CD4-positive, alpha-beta T cell (primary cell): ENCODE measurements at regions not wholly inside any gene's neighbourhood (a gene's known extent, or its start where the extent isn't known, plus 50 kb on each side); places are given as distances from the start of the nearest gene placed in this dataset.

Experiments used
- ATAC-seq: fragments of 200-7000 bp; cut with Tn5 transposase; one replicate; pipeline ENCODE4 v1.10.0; 2022; ENCODE audit warnings: mild to moderate bottlenecking; ENCODE audit not compliant: poor library complexity
- CTCF ChIA-PET: fragments of 350-600 bp; sonication (Branson Sonifier 250); formaldehyde crosslinking; loops from one replicate; lab custom pipeline; 2021; ENCODE audit warnings: antibody characterized with exemption, inconsistent platforms; lab: Charles Lee
- POLR2A ChIA-PET: fragments of 350-600 bp; sonication (Branson Sonifier 250); formaldehyde crosslinking; loops from one replicate; lab custom pipeline; 2021; ENCODE audit warnings: antibody characterized with exemption, inconsistent platforms; lab: Charles Lee
- DNase-seq, 14 experiments: peaks; one replicate each; pipeline ENCODE4 v3.0.0-alpha.2; 2013 to 2020; ENCODE audit warnings: mixed read lengths in 2 of 14
- H3K27ac ChIP-seq, 2 donors: one replicate each; pipeline versions ENCODE4 v1.5.1 to v1.7.0; 2013; ENCODE audit warnings: low read length in 2 of 2, low read depth in 1 of 2, mild to moderate bottlenecking in 1 of 2
- H3K27me3 ChIP-seq, 2 experiments: 1 replicate in 1 of 2; 2 replicates in 1 of 2; pipeline versions ENCODE4 v1.6.1 to v1.7.0; 2013; ENCODE audit warnings: low read length in 2 of 2, control low read depth in 1 of 2, mild to moderate bottlenecking in 1 of 2, moderate library complexity in 1 of 2; ENCODE audit not compliant: insufficient read depth in 2 of 2, control insufficient read depth in 1 of 2
- H3K36me3 ChIP-seq: one replicate; pipeline ENCODE4 v1.6.1; 2013; ENCODE audit warnings: low read length, control low read depth; ENCODE audit not compliant: insufficient read depth
- H3K4me1 ChIP-seq: one replicate; pipeline ENCODE4 v1.6.1; 2013; ENCODE audit warnings: low read length, control low read depth; ENCODE audit not compliant: insufficient read depth
- H3K4me3 ChIP-seq: one replicate; pipeline ENCODE4 v1.5.1; 2013; ENCODE audit warnings: mild to moderate bottlenecking, low read length, moderate library complexity
- H3K9me3 ChIP-seq, 2 experiments: 1 replicate in 1 of 2; 2 replicates in 1 of 2; pipeline versions ENCODE4 v1.6.1 to v1.7.0; 2013; ENCODE audit warnings: low read length in 2 of 2, mild to moderate bottlenecking in 2 of 2, control low read depth in 1 of 2, moderate library complexity in 1 of 2; ENCODE audit not compliant: control insufficient read depth in 1 of 2, insufficient read depth in 1 of 2
- H3K27ac Mint-ChIP-seq: one replicate; pipeline ENCODE4 v1.8.0; 2020; ENCODE audit warnings: mixed read lengths
- H3K27me3 Mint-ChIP-seq: one replicate; pipeline ENCODE4 v1.8.0; 2021; ENCODE audit warnings: mixed read lengths
- H3K36me3 Mint-ChIP-seq: one replicate; pipeline ENCODE4 v1.8.0; 2021; ENCODE audit warnings: low read depth, mixed read lengths
- H3K4me1 Mint-ChIP-seq: one replicate; pipeline ENCODE4 v1.8.0; 2021; ENCODE audit warnings: low read depth, mixed read lengths
- H3K4me3 Mint-ChIP-seq: one replicate; pipeline ENCODE4 v1.8.0; 2020; ENCODE audit warnings: mild to moderate bottlenecking, mixed read lengths
- H3K9me3 Mint-ChIP-seq: one replicate; pipeline ENCODE4 v1.8.0; 2020; ENCODE audit warnings: mixed read lengths
- intact Hi-C, 2 experiments: fragments of 100-400 bp; cut with DNase I in 1 of 2; cut with micrococcal nuclease in 1 of 2; formaldehyde crosslinking; loops; one replicate each; pipeline versions ENCODE4 v1.15.1 to v1.9.0; 2023 to 2025; cut with DNase I, micrococcal nuclease
- TF ChIP-seq, protein P1 (sequence below): fragments of 200-600 bp; IDR thresholded peaks from one replicate; pipeline ENCODE4 v1.8.0; 2022; ENCODE audit warnings: antibody characterized with exemption, mild to moderate bottlenecking

DNA sequence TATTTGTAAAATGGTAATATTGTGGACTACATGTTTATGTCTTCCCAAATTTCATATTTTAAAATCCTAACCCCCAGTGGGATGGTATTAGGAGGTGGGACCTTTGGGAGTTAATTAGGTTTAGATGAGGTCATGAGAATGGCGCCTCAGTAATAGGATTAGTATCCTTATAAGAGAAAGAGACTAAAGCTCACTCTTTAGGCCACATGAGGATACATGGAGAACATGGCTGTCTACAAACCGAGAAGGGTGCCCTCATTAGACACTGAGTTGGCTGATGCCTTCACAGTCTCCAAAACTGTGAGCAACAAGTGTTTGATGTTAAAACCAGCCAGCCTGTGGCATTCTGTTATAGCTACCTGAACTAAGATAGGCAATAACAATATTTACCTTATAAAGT, 58.3 kb upstream of the OTOGL start:
- no peaks in the 10 kb centered on the region for H3K36me3 ChIP-seq
- ChIA-PET CTCF (no interaction called here), POLR2A (no interaction called here)
- no peak overlapping the region for H3K4me3 Mint-ChIP-seq
- TF ChIP-seq, protein P1, sequence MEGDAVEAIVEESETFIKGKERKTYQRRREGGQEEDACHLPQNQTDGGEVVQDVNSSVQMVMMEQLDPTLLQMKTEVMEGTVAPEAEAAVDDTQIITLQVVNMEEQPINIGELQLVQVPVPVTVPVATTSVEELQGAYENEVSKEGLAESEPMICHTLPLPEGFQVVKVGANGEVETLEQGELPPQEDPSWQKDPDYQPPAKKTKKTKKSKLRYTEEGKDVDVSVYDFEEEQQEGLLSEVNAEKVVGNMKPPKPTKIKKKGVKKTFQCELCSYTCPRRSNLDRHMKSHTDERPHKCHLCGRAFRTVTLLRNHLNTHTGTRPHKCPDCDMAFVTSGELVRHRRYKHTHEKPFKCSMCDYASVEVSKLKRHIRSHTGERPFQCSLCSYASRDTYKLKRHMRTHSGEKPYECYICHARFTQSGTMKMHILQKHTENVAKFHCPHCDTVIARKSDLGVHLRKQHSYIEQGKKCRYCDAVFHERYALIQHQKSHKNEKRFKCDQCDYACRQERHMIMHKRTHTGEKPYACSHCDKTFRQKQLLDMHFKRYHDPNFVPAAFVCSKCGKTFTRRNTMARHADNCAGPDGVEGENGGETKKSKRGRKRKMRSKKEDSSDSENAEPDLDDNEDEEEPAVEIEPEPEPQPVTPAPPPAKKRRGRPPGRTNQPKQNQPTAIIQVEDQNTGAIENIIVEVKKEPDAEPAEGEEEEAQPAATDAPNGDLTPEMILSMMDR = no peak
- H3K9me3 ChIP-seq = no peaks in the 10 kb centered on the region
- H3K4me3 ChIP-seq = no peak overlapping the region
- intact Hi-C loops = no loop called here
- peaks cover 0 to 6% of the 10 kb centered on the region in 2 experiments for H3K27me3 ChIP-seq
- no peaks in the 10 kb centered on the region for H3K36me3 Mint-ChIP-seq
- H3K9me3 Mint-ChIP-seq = no peaks in the 10 kb centered on the region
- H3K27ac ChIP-seq = no peak overlapping the region
- ATAC-seq = no peak
- H3K27me3 Mint-ChIP-seq = no peaks in the 10 kb centered on the region
- no peaks in the 10 kb centered on the region for H3K4me1 Mint-ChIP-seq
- DNase-seq = no peak
- no peak overlapping the region for H3K27ac Mint-ChIP-seq
- H3K4me1 ChIP-seq = no peaks in the 10 kb centered on the region

DNA sequence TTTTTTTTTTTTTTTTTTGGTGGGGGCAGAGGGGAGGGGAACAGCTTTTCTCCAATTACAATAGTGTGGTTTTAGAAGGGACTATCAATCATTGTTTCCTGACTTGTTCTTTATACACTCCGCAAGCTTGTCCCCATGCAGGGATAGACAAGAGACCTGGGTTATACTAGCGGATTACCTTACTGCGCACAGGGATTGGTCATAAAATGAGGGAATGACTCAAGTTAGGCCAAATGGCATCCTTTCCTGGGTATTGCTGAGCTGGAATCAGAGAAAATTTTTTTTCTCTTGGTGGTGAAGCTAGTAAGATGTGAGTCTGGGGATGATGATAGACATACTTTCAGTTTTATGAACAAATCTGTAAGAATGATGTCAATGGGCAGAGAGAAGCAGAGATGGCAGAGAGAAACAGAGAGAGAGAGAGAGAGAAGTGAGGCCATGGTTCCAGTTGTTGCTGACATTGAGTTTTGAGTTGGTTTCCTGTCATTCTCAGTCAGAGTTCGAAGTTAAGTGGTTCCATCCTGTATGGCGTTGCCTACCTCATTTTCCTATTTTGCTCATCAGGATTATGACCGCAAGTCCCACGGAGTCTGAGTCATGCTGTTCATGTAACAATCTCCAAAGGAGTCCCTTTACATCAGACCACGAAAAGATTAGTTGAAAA, 59.1 kb upstream of the OTOGL start:
- TF ChIP-seq, protein P1 = no peak
- ATAC-seq (no peak), DNase-seq (no peak)
- POLR2A ChIA-PET = no interaction called here
- Histone ChIP-seq H3K9me3 (no peaks in the 10 kb centered on the region), H3K27ac (no peak overlapping the region), H3K4me1 (no peaks in the 10 kb centered on the region), H3K36me3 (no peaks in the 10 kb centered on the region), H3K4me3 (no peak overlapping the region), H3K27me3 (peaks cover 0 to 6% of the 10 kb centered on the region in 2 experiments)
- CTCF ChIA-PET = no interaction called here
- Mint-ChIP-seq H3K27ac (no peak overlapping the region), H3K36me3 (no peaks in the 10 kb centered on the region), H3K4me1 (no peaks in the 10 kb centered on the region), H3K27me3 (no peaks in the 10 kb centered on the region), H3K4me3 (no peak overlapping the region), H3K9me3 (no peaks in the 10 kb centered on the region)
- intact Hi-C loops = no loop called here

DNA sequence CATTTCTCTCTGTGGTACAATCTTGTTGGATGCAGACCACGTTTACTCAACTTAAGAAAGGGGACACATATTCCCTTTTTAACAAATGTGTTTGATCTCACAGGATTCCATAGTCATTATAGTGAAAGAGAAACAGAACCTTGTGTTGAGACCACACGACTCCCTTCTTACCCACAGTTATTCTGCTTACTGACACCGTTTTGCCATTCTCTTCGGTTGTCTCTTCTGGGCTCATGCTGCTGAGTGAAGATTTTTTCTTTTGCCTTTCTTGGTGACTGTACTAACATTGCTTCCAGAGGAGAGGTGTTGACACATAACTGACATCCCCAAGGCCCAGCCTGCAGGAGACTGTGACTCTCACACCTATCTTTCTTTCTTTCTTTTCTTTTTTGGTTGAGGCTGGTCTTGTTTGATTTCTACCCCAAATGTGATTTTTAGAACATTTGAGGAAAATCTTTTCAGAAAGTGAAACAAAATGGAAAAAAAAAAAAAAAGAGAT, 61.2 kb upstream of the OTOGL start:
- Mint-ChIP-seq H3K4me1 (no peaks in the 10 kb centered on the region), H3K9me3 (no peaks in the 10 kb centered on the region), H3K27ac (no peak overlapping the region), H3K27me3 (no peaks in the 10 kb centered on the region), H3K36me3 (no peaks in the 10 kb centered on the region), H3K4me3 (no peak overlapping the region)
- no peaks in the 10 kb centered on the region for H3K4me1 ChIP-seq
- no peak for DNase-seq
- no peak overlapping the region for H3K4me3 ChIP-seq
- TF ChIP-seq, protein P1 = no peak
- intact Hi-C loops = no loop called here
- H3K36me3 ChIP-seq = no peaks in the 10 kb centered on the region
- peaks cover 0 to 6% of the 10 kb centered on the region in 2 experiments for H3K27me3 ChIP-seq
- no peak overlapping the region for H3K27ac ChIP-seq
- ChIA-PET CTCF (no interaction called here), POLR2A (no interaction called here)
- no peak for ATAC-seq
- no peaks in the 10 kb centered on the region for H3K9me3 ChIP-seq
